A549 (cell line): ENCODE measurements at regions not wholly inside any gene's neighbourhood (a gene's known extent, or its start where the extent isn't known, plus 50 kb on each side); places are given as distances from the start of the nearest gene placed in this dataset.

Experiments
- BHLHE40 ChIP-seq: IDR thresholded peaks from 2 replicates; pipeline ENCODE4 v1.6.1; 2012; ENCODE audit warnings: low read depth, low read length, inconsistent platforms
- CTCF ChIP-seq: fragments of >200 bp; sonication (Bioruptor Twin); formaldehyde crosslinking; IDR thresholded peaks from 3 replicates; pipeline ENCODE4 v1.5.1; 2016
- HOXB5 ChIP-seq: fragments of 250-450 bp; sonication (Bioruptor Pico); IDR thresholded peaks from 2 replicates; pipeline ENCODE4 v1.5.0; 2020; ENCODE audit warnings: mild to moderate bottlenecking, moderate library complexity
- NR3C1 ChIP-seq: fragments of >200 bp; sonication (Bioruptor Twin); formaldehyde crosslinking; IDR thresholded peaks from 3 replicates; pipeline ENCODE4 v1.6.1; 2017
- POLR2A ChIP-seq: IDR thresholded peaks from 2 replicates; pipeline ENCODE4 v1.6.1; 2012; ENCODE audit warnings: mild to moderate bottlenecking, low read length
- TF ChIP-seq, protein P1 (sequence below): fragments of 450-650 bp; IDR thresholded peaks from 2 replicates; pipeline ENCODE4 v1.6.1; 2014; ENCODE audit warnings: antibody characterized with exemption

GRCh38 chr2:128742467-128742866, 423.8 kb upstream of the HS6ST1 start:
- TF ChIP-seq CTCF (no peak), POLR2A (no peak), HOXB5 (CRISPR knock-in tag) (no peak), BHLHE40 (no peak), NR3C1 (no peak)
- TF ChIP-seq, protein P1, sequence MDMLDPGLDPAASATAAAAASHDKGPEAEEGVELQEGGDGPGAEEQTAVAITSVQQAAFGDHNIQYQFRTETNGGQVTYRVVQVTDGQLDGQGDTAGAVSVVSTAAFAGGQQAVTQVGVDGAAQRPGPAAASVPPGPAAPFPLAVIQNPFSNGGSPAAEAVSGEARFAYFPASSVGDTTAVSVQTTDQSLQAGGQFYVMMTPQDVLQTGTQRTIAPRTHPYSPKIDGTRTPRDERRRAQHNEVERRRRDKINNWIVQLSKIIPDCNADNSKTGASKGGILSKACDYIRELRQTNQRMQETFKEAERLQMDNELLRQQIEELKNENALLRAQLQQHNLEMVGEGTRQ, result no peak
